Endothelial cell of umbilical vein (primary cell): ENCODE measurements at regions not wholly inside any gene's neighbourhood (a gene's known extent, or its start where the extent isn't known, plus 50 kb on each side); places are given as distances from the start of the nearest gene placed in this dataset.

ENCODE experiments used
- BruUV-seq: library from RNA; stranded (reverse); fragments of 400-500 nt; replicated peaks from 2 replicates; lab custom pipeline; 2021; lab: Mats Ljungman, UMichigan
- CTCF ChIA-PET: fragments of 300-600, 350-600 bp; sonication (Branson Sonifier 250); formaldehyde crosslinking; loops from one replicate; lab custom pipeline; 2021; ENCODE audit warnings: antibody characterized with exemption, inconsistent platforms; lab: Charles Lee
- POLR2A ChIA-PET: fragments of 300-600, 350-600 bp; sonication (Branson Sonifier 250); formaldehyde crosslinking; loops from one replicate; lab custom pipeline; 2021; ENCODE audit warnings: antibody characterized with exemption, inconsistent platforms; lab: Charles Lee
- DNase-seq: peaks from one replicate; pipeline ENCODE4 v3.0.0-alpha.2; 2011; ENCODE audit warnings: low read depth, low spot score
- FAIRE-seq: peaks from 2 replicates; lab custom pipeline; 2011; peaks lifted over from hg19 to GRCh38; lab: Jason Lieb, UNC
- H2AFZ ChIP-seq: 2 replicates; pipeline ENCODE4 v1.6.0; 2012; ENCODE audit warnings: low read depth, low read length, control low read depth, inconsistent platforms
- H3K27ac ChIP-seq: 2 replicates; pipeline ENCODE4 v1.5.1; 2011; ENCODE audit warnings: low read depth, mild to moderate bottlenecking, control low read depth, low read length, moderate library complexity; ENCODE audit not compliant: insufficient read depth
- H3K27me3 ChIP-seq, 2 experiments: 2 replicates each; pipeline versions ENCODE4 v1.6.0 to v1.6.1; 2011; ENCODE audit warnings: low read length in 2 of 2, mixed read lengths in 1 of 2; ENCODE audit not compliant: control insufficient read depth in 2 of 2, insufficient read depth in 2 of 2
- H3K36me3 ChIP-seq, 2 experiments: 2 replicates in 1 of 2; 3 replicates in 1 of 2; pipeline ENCODE4 v1.5.1; 2011; ENCODE audit warnings: low read length in 2 of 2, mild to moderate bottlenecking in 1 of 2, moderate library complexity in 1 of 2; ENCODE audit not compliant: control insufficient read depth in 2 of 2, insufficient read depth in 2 of 2; ENCODE audit errors: extremely low read depth in 1 of 2
- H3K4me1 ChIP-seq: 3 replicates; pipeline ENCODE4 v1.5.1; 2011; ENCODE audit warnings: mild to moderate bottlenecking, low read length; ENCODE audit not compliant: control insufficient read depth, insufficient read depth; ENCODE audit errors: extremely low read depth
- H3K4me2 ChIP-seq: 2 replicates; pipeline ENCODE4 v1.6.1; 2011; ENCODE audit warnings: low read length, control low read depth, mixed read lengths; ENCODE audit not compliant: insufficient read depth
- H3K4me3 ChIP-seq, 3 experiments: fragments of 200-600 bp in 1 of 3; sonication (generic), shearing (Covaris generic) in 1 of 3; replicated peaks in 1 of 3; 2 replicates each; pipeline ENCODE4 v1.5.1; 2011 to 2016; ENCODE audit warnings: control low read depth in 3 of 3, low read length in 3 of 3, mild to moderate bottlenecking in 2 of 3, inconsistent platforms in 1 of 3, low read depth in 1 of 3, moderate library complexity in 1 of 3; ENCODE audit not compliant: insufficient read depth in 1 of 3
- H3K79me2 ChIP-seq: 2 replicates; pipeline ENCODE4 v1.6.0; 2012; ENCODE audit warnings: low read length, inconsistent platforms; ENCODE audit not compliant: control insufficient read depth, insufficient read depth
- H3K9ac ChIP-seq: replicated peaks from 2 replicates; pipeline ENCODE3; 2011; ENCODE audit warnings: low read length, control low read depth; ENCODE audit not compliant: insufficient read depth; ENCODE audit errors: extremely low read depth
- H3K9me1 ChIP-seq: replicated peaks from 3 replicates; pipeline ENCODE4 v1.6.0; 2011; ENCODE audit warnings: mild to moderate bottlenecking, low read length; ENCODE audit not compliant: control insufficient read depth, insufficient read depth; ENCODE audit errors: extremely low read depth
- H3K9me3 ChIP-seq: replicated peaks from 2 replicates; pipeline ENCODE4 v1.5.1; 2012; ENCODE audit warnings: low read length, inconsistent platforms; ENCODE audit not compliant: control insufficient read depth, insufficient read depth
- H4K20me1 ChIP-seq: replicated peaks from 2 replicates; pipeline ENCODE3; 2011; ENCODE audit warnings: mild to moderate bottlenecking, low read length; ENCODE audit not compliant: control insufficient read depth, insufficient read depth; ENCODE audit errors: extremely low read depth
- EZH2 ChIP-seq: IDR thresholded peaks from 2 replicates; pipeline ENCODE4 v1.6.1; 2012; ENCODE audit warnings: borderline replicate concordance, low read depth, mild to moderate bottlenecking, moderate library complexity, low read length, inconsistent platforms; ENCODE audit not compliant: severe bottlenecking
- FOS ChIP-seq: IDR thresholded peaks from 2 replicates; pipeline ENCODE4 v1.6.1; 2011; ENCODE audit warnings: mild to moderate bottlenecking, low read length, moderate library complexity, borderline replicate concordance; ENCODE audit not compliant: insufficient read depth
- GATA2 ChIP-seq: IDR thresholded peaks from 2 replicates; pipeline ENCODE4 v1.7.0; 2011; ENCODE audit warnings: low read depth, mild to moderate bottlenecking, moderate library complexity, mixed read lengths, low read length; ENCODE audit not compliant: insufficient read length, insufficient read depth
- JUN ChIP-seq: IDR thresholded peaks from 2 replicates; pipeline ENCODE4 v1.6.1; 2011; ENCODE audit warnings: borderline replicate concordance, low read depth; ENCODE audit not compliant: insufficient read length, insufficient read depth
- MYC ChIP-seq: IDR thresholded peaks from one replicate; pipeline ENCODE4 v1.6.1; 2011; ENCODE audit warnings: mild to moderate bottlenecking, low read depth, low read length
- POLR2A ChIP-seq: IDR thresholded peaks from 2 replicates; pipeline ENCODE4 v1.6.1; 2012; ENCODE audit warnings: low read depth, mild to moderate bottlenecking, control low read depth, low read length
- POLR2AphosphoS5 ChIP-seq: IDR thresholded peaks from 2 replicates; pipeline ENCODE4 v1.6.1; 2012; ENCODE audit warnings: low read depth, mild to moderate bottlenecking, control low read depth, low read length, moderate library complexity; ENCODE audit not compliant: insufficient read depth
- dilution Hi-C: fragments of 300-500 bp; cut with MboI; formaldehyde crosslinking; loops from one replicate; pipeline ENCODE4 v1.15.0; 2019; ENCODE audit warnings: low sequenced_read_pairs; ENCODE audit not compliant: extremely low pct_ligation_motif_present
- intact Hi-C: fragments of 100-400 bp; cut with micrococcal nuclease; formaldehyde crosslinking; loops from one replicate; pipeline ENCODE4 v1.10.0; 2022
- TF ChIP-seq, protein P1 (sequence below): IDR thresholded peaks from 2 replicates; pipeline ENCODE4 v1.6.1; 2011; ENCODE audit not compliant: insufficient read depth, insufficient read length
- TF ChIP-seq, protein P2 (sequence below), 2 donors: IDR thresholded peaks; 1 replicate in 1 of 2; 2 replicates in 1 of 2; pipeline ENCODE4 v1.5.1; 2011; ENCODE audit warnings: low read length in 2 of 2, mild to moderate bottlenecking in 2 of 2, moderate library complexity in 2 of 2, control low read depth in 1 of 2, inconsistent platforms in 1 of 2, low read depth in 1 of 2; ENCODE audit not compliant: insufficient read depth in 1 of 2; ENCODE audit errors: extremely low read depth in 1 of 2

DNA sequence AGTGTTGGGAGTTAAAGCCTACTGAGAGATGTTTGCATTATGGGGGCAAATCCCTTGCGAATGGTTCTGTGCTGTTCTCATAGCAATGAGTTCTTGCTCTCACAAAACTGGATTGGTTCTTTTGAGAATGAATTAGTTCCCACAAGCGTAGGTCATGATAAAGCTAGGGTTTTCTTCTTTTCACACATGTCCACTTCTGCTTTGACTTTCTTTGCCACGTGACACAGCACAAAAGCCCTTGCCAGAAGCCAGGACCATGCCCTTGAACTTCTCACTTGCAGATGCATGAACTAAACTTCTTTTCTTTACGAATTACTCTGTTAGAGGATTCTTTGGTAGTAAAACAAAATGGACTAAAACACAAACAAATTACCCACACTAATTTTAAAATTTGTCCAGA, 922.8 kb downstream of the EPHA7 start:
- no TSS peak for BruUV-seq
- dilution Hi-C loops, result no loop called here
- CTCF ChIA-PET, result no interaction called here

More for the DNA sequence above, 922.8 kb downstream of the EPHA7 start:
- no peak overlapping the region for H3K27ac ChIP-seq
- no peak for FAIRE-seq
- no peak overlapping the region for H2AFZ ChIP-seq
- H3K79me2 ChIP-seq, result no peaks in the 10 kb centered on the region
- H3K27me3 ChIP-seq, result no peaks in the 10 kb centered on the region
- TF ChIP-seq, protein P1, sequence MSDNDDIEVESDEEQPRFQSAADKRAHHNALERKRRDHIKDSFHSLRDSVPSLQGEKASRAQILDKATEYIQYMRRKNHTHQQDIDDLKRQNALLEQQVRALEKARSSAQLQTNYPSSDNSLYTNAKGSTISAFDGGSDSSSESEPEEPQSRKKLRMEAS, result no peak
- TF ChIP-seq MYC, result no peak
- TF ChIP-seq GATA2, result no peak
- TF ChIP-seq, protein P2, sequence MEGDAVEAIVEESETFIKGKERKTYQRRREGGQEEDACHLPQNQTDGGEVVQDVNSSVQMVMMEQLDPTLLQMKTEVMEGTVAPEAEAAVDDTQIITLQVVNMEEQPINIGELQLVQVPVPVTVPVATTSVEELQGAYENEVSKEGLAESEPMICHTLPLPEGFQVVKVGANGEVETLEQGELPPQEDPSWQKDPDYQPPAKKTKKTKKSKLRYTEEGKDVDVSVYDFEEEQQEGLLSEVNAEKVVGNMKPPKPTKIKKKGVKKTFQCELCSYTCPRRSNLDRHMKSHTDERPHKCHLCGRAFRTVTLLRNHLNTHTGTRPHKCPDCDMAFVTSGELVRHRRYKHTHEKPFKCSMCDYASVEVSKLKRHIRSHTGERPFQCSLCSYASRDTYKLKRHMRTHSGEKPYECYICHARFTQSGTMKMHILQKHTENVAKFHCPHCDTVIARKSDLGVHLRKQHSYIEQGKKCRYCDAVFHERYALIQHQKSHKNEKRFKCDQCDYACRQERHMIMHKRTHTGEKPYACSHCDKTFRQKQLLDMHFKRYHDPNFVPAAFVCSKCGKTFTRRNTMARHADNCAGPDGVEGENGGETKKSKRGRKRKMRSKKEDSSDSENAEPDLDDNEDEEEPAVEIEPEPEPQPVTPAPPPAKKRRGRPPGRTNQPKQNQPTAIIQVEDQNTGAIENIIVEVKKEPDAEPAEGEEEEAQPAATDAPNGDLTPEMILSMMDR (IDR thresholded peaks at IDR 0.05; ENCODE audit: extremely low read depth in 1 of 2, insufficient read depth in 1 of 2, low read depth in 1 of 2, low read length in 2 of 2), result no peak
- no peak for TF ChIP-seq EZH2
- no peak for TF ChIP-seq JUN
- TF ChIP-seq POLR2A, result no peak
- no peak for TF ChIP-seq FOS
- TF ChIP-seq POLR2AphosphoS5, result no peak
- no peaks in the 10 kb centered on the region for H3K9me3 ChIP-seq
- H3K36me3 ChIP-seq, result no peaks in the 10 kb centered on the region
- intact Hi-C loops, result no loop called here
- no peaks in the 10 kb centered on the region for H4K20me1 ChIP-seq
- no peaks in the 10 kb centered on the region for H3K9me1 ChIP-seq
- no peaks in the 10 kb centered on the region for H3K4me1 ChIP-seq
- POLR2A ChIA-PET, result no interaction called here
- DNase-seq, result no peak
- no peak overlapping the region for H3K4me2 ChIP-seq
- no peak overlapping the region for H3K4me3 ChIP-seq
- no peak overlapping the region for H3K9ac ChIP-seq
